RWPE2 (cell line): ENCODE measurements at regions not wholly inside any gene's neighbourhood (a gene's known extent, or its start where the extent isn't known, plus 50 kb on each side); places are given as distances from the start of the nearest gene placed in this dataset.
A peak's percentile ranks its signal among the peaks of the same experiment; 100 is the strongest.

Experiments
- ATAC-seq: fragments of 200-7000 bp; cut with Tn5 transposase; 3 replicates; pipeline ENCODE4 v1.9.1; 2021; ENCODE audit warnings: low read depth
- DNase-seq: peaks from one replicate; pipeline ENCODE4 v3.0.0-alpha.2; 2020; ENCODE audit warnings: low spot score
- H3K27ac ChIP-seq: fragments of 450-650 bp; 2 replicates; pipeline ENCODE4 v1.5.1; 2017; ENCODE audit warnings: mild to moderate bottlenecking; ENCODE audit not compliant: poor library complexity, severe bottlenecking
- H3K27me3 ChIP-seq: fragments of 250-450 bp; sonication (Bioruptor Pico); 2 replicates; pipeline ENCODE4 v1.5.1; 2021; ENCODE audit warnings: mild to moderate bottlenecking, moderate library complexity; ENCODE audit not compliant: insufficient read depth, poor library complexity, severe bottlenecking
- H3K36me3 ChIP-seq: fragments of 250-450 bp; sonication (Bioruptor Pico); 2 replicates; pipeline ENCODE4 v1.5.1; 2020; ENCODE audit warnings: low read depth, mild to moderate bottlenecking, moderate library complexity
- H3K4me1 ChIP-seq: fragments of 250-450 bp; sonication (Bioruptor Pico); 2 replicates; pipeline ENCODE4 v1.5.1; 2021; ENCODE audit warnings: mild to moderate bottlenecking, moderate library complexity; ENCODE audit not compliant: insufficient read depth, poor library complexity, severe bottlenecking
- H3K4me3 ChIP-seq: fragments of 250-450 bp; sonication (Bioruptor Pico); 2 replicates; pipeline ENCODE4 v1.5.1; 2021; ENCODE audit warnings: mild to moderate bottlenecking, moderate library complexity; ENCODE audit not compliant: severe bottlenecking
- H3K9me3 ChIP-seq: fragments of 250-450 bp; sonication (Bioruptor Pico); 2 replicates; pipeline ENCODE4 v1.5.1; 2021; ENCODE audit warnings: mild to moderate bottlenecking, moderate library complexity; ENCODE audit not compliant: severe bottlenecking
- TF ChIP-seq, protein P1 (sequence below): fragments of 450-650 bp; IDR thresholded peaks from one replicate; pipeline ENCODE4 v1.5.1; 2017; ENCODE audit warnings: mild to moderate bottlenecking, moderate library complexity; ENCODE audit not compliant: poor library complexity, severe bottlenecking

DNA sequence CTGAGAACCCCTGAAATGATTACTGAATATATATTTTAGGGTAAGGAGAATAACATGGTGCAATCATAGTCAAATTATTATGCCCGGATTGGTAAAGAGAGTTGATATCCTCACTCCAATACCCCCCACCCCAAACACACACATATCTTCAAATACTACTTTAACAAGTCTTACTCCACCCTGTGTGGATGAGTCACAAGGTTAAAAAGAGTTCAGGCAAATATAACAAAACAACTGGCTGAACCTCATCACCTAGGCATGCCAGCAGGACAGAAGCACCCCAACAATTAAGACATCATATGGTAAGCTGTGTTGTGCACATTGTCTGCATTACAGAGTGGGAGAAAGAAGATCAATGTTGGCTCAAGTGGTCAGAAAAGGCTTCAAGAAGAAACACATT, 857.4 kb downstream of the TDRD15 start:
- no peak for DNase-seq
- Histone ChIP-seq H3K4me1 (no peaks in the 10 kb centered on the region), H3K27ac (no peak overlapping the region), H3K4me3 (no peak overlapping the region), H3K36me3 (no peaks in the 10 kb centered on the region), H3K9me3 (no peaks in the 10 kb centered on the region), H3K27me3 (no peaks in the 10 kb centered on the region)
- TF ChIP-seq, protein P1, sequence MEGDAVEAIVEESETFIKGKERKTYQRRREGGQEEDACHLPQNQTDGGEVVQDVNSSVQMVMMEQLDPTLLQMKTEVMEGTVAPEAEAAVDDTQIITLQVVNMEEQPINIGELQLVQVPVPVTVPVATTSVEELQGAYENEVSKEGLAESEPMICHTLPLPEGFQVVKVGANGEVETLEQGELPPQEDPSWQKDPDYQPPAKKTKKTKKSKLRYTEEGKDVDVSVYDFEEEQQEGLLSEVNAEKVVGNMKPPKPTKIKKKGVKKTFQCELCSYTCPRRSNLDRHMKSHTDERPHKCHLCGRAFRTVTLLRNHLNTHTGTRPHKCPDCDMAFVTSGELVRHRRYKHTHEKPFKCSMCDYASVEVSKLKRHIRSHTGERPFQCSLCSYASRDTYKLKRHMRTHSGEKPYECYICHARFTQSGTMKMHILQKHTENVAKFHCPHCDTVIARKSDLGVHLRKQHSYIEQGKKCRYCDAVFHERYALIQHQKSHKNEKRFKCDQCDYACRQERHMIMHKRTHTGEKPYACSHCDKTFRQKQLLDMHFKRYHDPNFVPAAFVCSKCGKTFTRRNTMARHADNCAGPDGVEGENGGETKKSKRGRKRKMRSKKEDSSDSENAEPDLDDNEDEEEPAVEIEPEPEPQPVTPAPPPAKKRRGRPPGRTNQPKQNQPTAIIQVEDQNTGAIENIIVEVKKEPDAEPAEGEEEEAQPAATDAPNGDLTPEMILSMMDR = no peak
- peak; percentile 35; the same call in 1 of the 3 replicates for ATAC-seq

DNA sequence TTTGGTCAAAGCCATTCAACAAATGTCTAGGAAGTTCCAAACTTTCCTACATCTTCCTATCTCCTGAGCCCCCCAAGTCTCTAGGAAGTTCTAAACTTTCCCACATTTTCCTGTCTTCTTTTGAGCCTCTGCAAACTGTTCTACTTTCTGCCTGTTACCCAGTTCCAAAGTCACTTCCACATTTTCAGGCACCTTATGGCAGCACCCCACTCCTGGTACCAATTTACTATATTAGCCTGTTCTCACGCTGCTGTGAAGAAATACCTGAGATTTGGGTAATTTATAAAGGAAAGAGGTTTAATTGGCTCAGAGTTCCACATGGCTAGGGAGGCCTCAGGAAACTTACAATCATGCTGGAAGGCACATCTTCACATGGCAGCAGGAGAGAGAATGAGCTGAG, 869.2 kb downstream of the TDRD15 start:
- TF ChIP-seq, protein P1 = no peak
- DNase-seq = no peak
- Histone ChIP-seq H3K36me3 (no peaks in the 10 kb centered on the region), H3K27ac (no peak overlapping the region), H3K4me1 (no peaks in the 10 kb centered on the region), H3K4me3 (no peak overlapping the region), H3K9me3 (peaks cover 3% of the 10 kb centered on the region), H3K27me3 (no peaks in the 10 kb centered on the region)
- no peak for ATAC-seq

DNA sequence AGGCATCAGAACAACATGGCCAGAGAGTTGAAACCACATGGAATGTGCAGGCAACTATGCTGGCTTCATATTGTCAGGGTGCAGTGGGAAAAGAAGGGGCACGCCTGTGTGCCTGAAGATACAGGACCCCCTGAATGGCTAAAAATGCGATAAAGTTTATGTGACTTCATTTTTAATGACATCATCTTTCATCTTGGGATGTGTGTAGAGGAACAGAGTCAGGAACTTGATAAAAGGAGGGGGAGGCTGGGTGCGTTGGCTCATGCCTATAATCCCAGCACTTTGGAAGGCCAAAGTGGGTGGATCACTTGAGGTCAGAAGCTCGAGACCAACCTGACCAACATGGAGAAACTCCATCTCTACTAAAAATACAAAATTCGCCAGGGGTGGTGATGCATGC, 872.6 kb downstream of the TDRD15 start:
- Histone ChIP-seq H3K27ac (no peak overlapping the region), H3K36me3 (no peaks in the 10 kb centered on the region), H3K4me3 (no peak overlapping the region), H3K9me3 (peaks cover 3% of the 10 kb centered on the region), H3K4me1 (no peaks in the 10 kb centered on the region), H3K27me3 (no peaks in the 10 kb centered on the region)
- DNase-seq (no peak), ATAC-seq (no peak)
- TF ChIP-seq, protein P1 = no peak

DNA sequence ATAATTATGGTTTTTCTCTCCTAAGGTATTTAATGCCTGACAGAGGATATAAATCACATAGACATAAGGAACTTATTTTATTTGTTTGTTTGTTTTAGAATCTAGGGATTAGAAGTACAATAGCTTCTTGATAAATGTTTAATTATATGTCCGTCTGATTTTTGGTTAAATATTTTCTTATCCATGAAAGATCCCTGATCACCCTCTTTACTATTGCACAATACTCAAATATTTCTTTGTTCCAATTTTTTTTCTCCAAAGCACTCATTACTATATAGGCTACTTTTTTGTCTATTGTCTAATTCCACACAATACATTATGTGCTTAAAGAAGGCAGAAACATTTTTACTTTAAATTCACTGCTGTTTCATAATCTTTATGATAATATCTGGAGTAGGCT, 875.8 kb downstream of the TDRD15 start:
- Histone ChIP-seq H3K36me3 (no peaks in the 10 kb centered on the region), H3K27ac (no peak overlapping the region), H3K4me3 (no peak overlapping the region), H3K4me1 (no peaks in the 10 kb centered on the region), H3K9me3 (no peaks in the 10 kb centered on the region), H3K27me3 (no peaks in the 10 kb centered on the region)
- DNase-seq = no peak
- no peak for ATAC-seq
- TF ChIP-seq, protein P1 = no peak

DNA sequence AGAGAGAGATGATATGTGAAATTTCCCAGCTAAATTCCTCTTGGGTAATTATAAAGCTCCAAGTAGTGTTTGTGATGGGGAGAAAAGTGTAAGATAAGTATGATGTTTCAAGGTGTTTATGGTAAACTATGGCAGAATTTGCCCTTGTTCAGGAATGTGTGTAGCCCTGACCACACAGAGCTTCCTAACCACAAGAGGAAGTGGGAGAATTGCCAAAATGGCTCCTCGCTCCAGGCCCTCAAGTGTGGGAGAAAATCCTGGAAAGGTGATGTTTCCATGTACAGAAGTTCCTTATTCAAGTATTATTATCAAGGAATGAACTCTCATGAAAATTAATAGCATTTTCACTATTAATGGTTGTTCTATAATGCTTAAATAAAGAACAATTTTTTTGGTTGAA, 878.3 kb downstream of the TDRD15 start:
- TF ChIP-seq, protein P1 = no peak
- Histone ChIP-seq H3K36me3 (no peaks in the 10 kb centered on the region), H3K4me1 (no peaks in the 10 kb centered on the region), H3K27ac (no peak overlapping the region), H3K9me3 (no peaks in the 10 kb centered on the region), H3K4me3 (no peak overlapping the region), H3K27me3 (no peaks in the 10 kb centered on the region)
- ATAC-seq = no peak
- DNase-seq = no peak
